IPS DF 6.9 (cell line): ENCODE measurements at regions not wholly inside any gene's neighbourhood (a gene's known extent, or its start where the extent isn't known, plus 50 kb on each side); places are given as distances from the start of the nearest gene placed in this dataset.
"Not testable (repeated sequence)": the region's sequence is repeated elsewhere in the genome, so short reads cannot be mapped to it uniquely, and the experiment has no call there.

Source experiments
- DNase-seq: peaks from one replicate; pipeline ENCODE4 v3.0.0-alpha.2; 2013; ENCODE audit warnings: low read depth, low spot score
- H3K27ac ChIP-seq: one replicate; pipeline ENCODE4 v1.5.1; 2013; ENCODE audit warnings: low read length, control low read depth
- H3K27me3 ChIP-seq: 2 replicates; pipeline ENCODE4 v1.6.1; 2013; ENCODE audit warnings: mild to moderate bottlenecking, low read length; ENCODE audit not compliant: control insufficient read depth, insufficient read depth
- H3K36me3 ChIP-seq: 2 replicates; pipeline ENCODE4 v1.6.1; 2013; ENCODE audit warnings: low read length; ENCODE audit not compliant: control insufficient read depth, insufficient read depth
- H3K4me1 ChIP-seq: 2 replicates; pipeline ENCODE4 v1.6.1; 2013; ENCODE audit warnings: low read length; ENCODE audit not compliant: control insufficient read depth, insufficient read depth
- H3K4me3 ChIP-seq: 2 replicates; pipeline ENCODE4 v1.5.1; 2013; ENCODE audit warnings: mild to moderate bottlenecking, low read length
- H3K9me3 ChIP-seq: 2 replicates; pipeline ENCODE4 v1.6.1; 2013; ENCODE audit warnings: low read length, inconsistent platforms; ENCODE audit not compliant: control insufficient read depth, insufficient read depth
- WGBS: extraction: QIAGEN DNeasy Blood & Tissue Kit; methylation state at CpG from one replicate; pipeline ENCODE4 v1.1.7; 2013; ENCODE audit warnings: mixed read lengths, missing lambda C conversion rate; ENCODE audit not compliant: insufficient read length, insufficient coverage; 5-methylcytosine and 5-hydroxymethylcytosine counted together

DNA sequence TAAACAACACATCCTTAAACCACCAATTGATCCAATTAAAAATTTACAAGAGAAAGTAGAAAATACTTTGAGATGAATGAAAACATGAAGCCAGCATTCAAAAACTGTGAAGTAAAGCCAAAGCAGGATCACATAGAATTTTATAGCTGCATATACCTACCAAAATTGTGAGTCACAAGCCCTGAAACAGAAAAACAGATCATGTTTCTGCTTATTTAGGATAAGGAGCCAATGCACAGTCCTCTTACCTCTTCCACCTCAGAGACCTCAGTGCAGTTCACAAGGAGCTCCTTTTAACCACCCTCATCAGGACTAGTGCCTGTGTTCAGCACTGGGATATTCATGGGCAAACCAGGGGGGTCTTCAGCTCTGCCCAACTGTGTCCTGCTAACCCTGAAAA is 386.7 kb downstream of the TECRL start:
- Histone ChIP-seq H3K4me1 (no peaks in the 10 kb centered on the region), H3K36me3 (no peaks in the 10 kb centered on the region), H3K27ac (no peak overlapping the region), H3K4me3 (no peak overlapping the region), H3K27me3 (no peaks in the 10 kb centered on the region), H3K9me3 (no peaks in the 10 kb centered on the region)
- no peak for DNase-seq

- Histone ChIP-seq H3K27ac (no peak overlapping the region), H3K4me1 (no peaks in the 10 kb centered on the region), H3K9me3 (no peaks in the 10 kb centered on the region), H3K4me3 (no peak overlapping the region), H3K27me3 (no peaks in the 10 kb centered on the region), H3K36me3 (no peaks in the 10 kb centered on the region)
- no peak for DNase-seq
- WGBS: no CpG with 5 or more reads among the region's 11 CpGs
Measured at GRCh38 chr4:64016893-64017292, 392.4 kb downstream of the TECRL start.

DNA sequence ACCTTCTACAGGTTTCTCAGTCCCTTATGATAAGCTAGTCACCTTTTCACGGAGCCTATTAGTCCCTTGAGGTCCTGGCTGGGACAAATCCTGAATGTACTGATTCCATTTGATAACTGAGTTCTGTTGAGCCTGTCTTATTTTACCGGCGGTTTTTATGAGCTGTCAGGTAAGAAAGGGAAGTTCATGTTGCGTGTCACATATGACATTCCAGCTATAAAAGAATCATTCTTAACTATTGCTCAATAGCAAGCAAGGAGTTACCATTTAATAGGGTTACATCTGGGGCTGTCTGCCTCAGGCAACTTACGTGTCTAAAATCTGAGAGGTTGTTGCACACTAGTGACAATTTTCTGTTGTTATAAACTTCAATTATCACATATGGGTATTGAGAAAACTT is 394.6 kb downstream of the TECRL start:
- H3K27ac ChIP-seq: no peak overlapping the region
- no CpG with 5 or more reads among the region's 5 CpGs for WGBS
- no peaks in the 10 kb centered on the region for H3K27me3 ChIP-seq
- no peaks in the 10 kb centered on the region for H3K9me3 ChIP-seq
- no peak overlapping the region for H3K4me3 ChIP-seq
- DNase-seq: no peak
- H3K4me1 ChIP-seq: no peaks in the 10 kb centered on the region
- no peaks in the 10 kb centered on the region for H3K36me3 ChIP-seq

GRCh38 chr4:64001229-64001898 is 407.9 kb downstream of the TECRL start:
- DNase-seq: no peak
- H3K9me3 ChIP-seq: no peaks in the 10 kb centered on the region
- WGBS: no CpG with 5 or more reads among the region's 5 CpGs
- H3K36me3 ChIP-seq: no peaks in the 10 kb centered on the region
- H3K27me3 ChIP-seq: no peaks in the 10 kb centered on the region
- no peak overlapping the region for H3K27ac ChIP-seq
- no peaks in the 10 kb centered on the region for H3K4me1 ChIP-seq
- H3K4me3 ChIP-seq: no peak overlapping the region

DNA sequence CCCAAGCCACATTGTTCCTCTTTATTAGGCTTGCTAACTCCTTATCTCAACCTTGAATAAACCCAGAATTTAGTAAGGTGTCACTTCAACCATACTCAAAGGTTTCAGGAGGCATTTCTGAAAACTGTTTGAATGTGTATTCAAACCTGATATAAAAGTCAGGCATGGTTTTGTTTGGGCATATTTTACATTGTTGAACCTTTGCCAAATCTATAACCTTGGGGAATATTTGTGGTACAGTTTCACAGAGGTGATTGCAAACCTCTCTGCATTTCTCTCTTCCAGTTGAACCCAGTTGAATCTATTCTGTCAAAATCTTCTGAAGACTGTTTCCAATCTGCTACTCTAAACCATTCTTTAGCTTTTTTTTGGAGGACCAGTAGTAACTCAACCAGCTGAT is 409.0 kb downstream of the TECRL start:
- no peaks in the 10 kb centered on the region for H3K4me1 ChIP-seq
- no peaks in the 10 kb centered on the region for H3K36me3 ChIP-seq
- no peak overlapping the region for H3K4me3 ChIP-seq
- no peak for DNase-seq
- no peak overlapping the region for H3K27ac ChIP-seq
- H3K27me3 ChIP-seq: no peaks in the 10 kb centered on the region
- no peaks in the 10 kb centered on the region for H3K9me3 ChIP-seq

GRCh38 chr4:63986253-63986652 is 423.0 kb downstream of the TECRL start:
- Histone ChIP-seq H3K36me3 (no peaks in the 10 kb centered on the region), H3K9me3 (no peaks in the 10 kb centered on the region), H3K27ac (no peak overlapping the region), H3K4me1 (no peaks in the 10 kb centered on the region), H3K27me3 (no peaks in the 10 kb centered on the region), H3K4me3 (no peak overlapping the region)
- WGBS: no CpG with 5 or more reads among the region's 1 CpG
- no peak for DNase-seq

GRCh38 chr4:63983224-63983623 is 426.0 kb downstream of the TECRL start:
- Histone ChIP-seq H3K4me3 (no peak overlapping the region), H3K27me3 (no peaks in the 10 kb centered on the region)
- no peak for DNase-seq

GRCh38 chr4:63965875-63966274 is 443.4 kb downstream of the TECRL start:
- no peaks in the 10 kb centered on the region for H3K4me1 ChIP-seq
- no CpG with 5 or more reads among the region's 2 CpGs for WGBS
- no peak overlapping the region for H3K27ac ChIP-seq
- no peaks in the 10 kb centered on the region for H3K36me3 ChIP-seq
- H3K9me3 ChIP-seq: no peaks in the 10 kb centered on the region
- H3K4me3 ChIP-seq: no peak overlapping the region
- no peak for DNase-seq
- H3K27me3 ChIP-seq: no peaks in the 10 kb centered on the region

More at GRCh38 chr4:63983224-63983623, 426.0 kb downstream of the TECRL start:
- Histone ChIP-seq H3K4me1 (no peaks in the 10 kb centered on the region), H3K36me3 (no peaks in the 10 kb centered on the region), H3K27ac (no peak overlapping the region), H3K9me3 (no peaks in the 10 kb centered on the region)

DNA sequence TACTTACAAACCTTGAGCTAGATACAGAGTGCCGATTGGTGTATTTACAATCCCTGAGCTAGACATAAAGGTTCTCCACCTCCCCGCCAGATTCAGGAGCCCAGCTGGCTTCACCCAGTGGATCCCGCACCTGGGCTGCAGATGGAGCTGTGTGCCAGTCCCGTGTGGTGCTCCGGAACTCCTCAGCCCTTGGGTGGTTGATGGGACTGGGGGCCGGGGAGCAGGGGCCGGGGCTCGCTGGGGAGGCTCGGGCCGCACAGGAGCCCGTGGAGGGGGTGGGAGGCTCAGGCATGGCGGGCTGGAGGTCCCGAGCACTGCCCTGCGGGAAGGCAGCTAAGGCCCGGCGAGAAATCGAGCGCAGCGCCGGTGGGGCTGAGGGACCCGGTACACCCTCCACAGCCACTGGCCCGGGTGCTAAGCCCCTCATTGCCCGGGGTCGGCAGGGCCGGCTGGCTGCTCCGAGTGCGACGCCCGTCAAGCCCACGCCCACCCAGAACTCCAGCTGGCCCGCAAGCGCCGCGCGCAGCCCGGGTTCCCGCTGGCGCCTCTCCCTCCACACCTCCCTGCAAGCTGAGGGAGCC is 466.5 kb downstream of the TECRL start:
- H3K36me3 ChIP-seq, H3K9me3 ChIP-seq, H3K27ac ChIP-seq, DNase-seq, H3K27me3 ChIP-seq, H3K4me1 ChIP-seq, H3K4me3 ChIP-seq: not testable (repeated sequence)
- no CpG with 5 or more reads among the region's 38 CpGs for WGBS

GRCh38 chr4:63937961-63938360 is 471.3 kb downstream of the TECRL start:
- H3K27me3 ChIP-seq: no peaks in the 10 kb centered on the region
- H3K27ac ChIP-seq: no peak overlapping the region
- H3K9me3 ChIP-seq: no peaks in the 10 kb centered on the region
- no CpG with 5 or more reads among the region's 4 CpGs for WGBS
- DNase-seq: no peak
- no peaks in the 10 kb centered on the region for H3K4me1 ChIP-seq
- no peaks in the 10 kb centered on the region for H3K36me3 ChIP-seq
- H3K4me3 ChIP-seq: no peak overlapping the region

DNA sequence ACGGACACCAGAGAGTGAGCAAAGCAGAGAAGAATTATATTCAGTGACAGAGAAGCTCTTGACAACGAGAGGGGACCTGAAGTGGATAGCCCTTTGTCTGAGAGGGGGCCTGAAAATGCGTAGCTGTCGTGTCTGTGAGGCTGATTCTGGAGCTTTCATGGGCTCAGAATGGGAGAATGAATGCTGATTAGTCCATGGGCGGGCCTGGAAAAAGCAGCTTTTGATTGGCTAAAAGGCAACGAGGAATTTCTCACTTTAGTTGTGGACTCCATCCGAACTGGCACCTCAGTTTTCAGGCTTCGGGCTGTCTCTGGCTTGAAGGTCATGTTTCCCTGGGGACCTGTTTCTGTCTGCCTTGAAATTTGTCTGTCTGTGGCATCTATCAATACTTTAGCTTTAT is 487.1 kb downstream of the TECRL start:
- no CpG with 5 or more reads among the region's 8 CpGs for WGBS
- Histone ChIP-seq H3K4me3 (no peak overlapping the region), H3K27ac (no peak overlapping the region), H3K36me3 (no peaks in the 10 kb centered on the region), H3K27me3 (no peaks in the 10 kb centered on the region), H3K9me3 (no peaks in the 10 kb centered on the region), H3K4me1 (no peaks in the 10 kb centered on the region)
- DNase-seq: no peak
